OCI-LY7 (cell line): ENCODE measurements at regions not wholly inside any gene's neighbourhood (a gene's known extent, or its start where the extent isn't known, plus 50 kb on each side); places are given as distances from the start of the nearest gene placed in this dataset.

Experiments used
- CTCF ChIP-seq: fragments of 200-600 bp; sonication (generic); conservative IDR thresholded peaks from 2 replicates; pipeline ENCODE4 v1.5.1; 2014; ENCODE audit warnings: mild to moderate bottlenecking, antibody characterized with exemption, low read length, moderate library complexity, mixed read lengths
- EZH2phosphoT487 ChIP-seq: fragments of 200-600 bp; sonication (generic); IDR thresholded peaks from 2 replicates; pipeline ENCODE4 v1.6.1; 2018; ENCODE audit warnings: low read depth, borderline replicate concordance, mild to moderate bottlenecking, mixed run types, antibody characterized with exemption, low read length, moderate library complexity, mixed read lengths

- TF ChIP-seq CTCF (no peak), EZH2phosphoT487 (no peak)
Measured at GRCh38 chr5:148711961-148712360, 57.6 kb upstream of the HTR4 start.
